ENCODE measurements at regions not wholly inside any gene's neighbourhood (a gene's known extent, or its start where the extent isn't known, plus 50 kb on each side); places are given as distances from the start of the nearest gene placed in this dataset.

- no peak for DNase-seq (ENCODE audit: low spot score)
These were observed 54.2 kb upstream of the MYCBP2 start for GRCh38 chr13:77381059-77381458.

- no peak for DNase-seq (ENCODE audit: low spot score)
These were observed 52.6 kb upstream of the MYCBP2 start for GRCh38 chr13:77379508-77379907.

GRCh38 chr13:77378662-77379061, 51.8 kb upstream of the MYCBP2 start:
- no peak for DNase-seq (ENCODE audit: low spot score)

- DNase-seq (ENCODE audit: low spot score): no peak
These were observed 50.1 kb upstream of the MYCBP2 start for GRCh38 chr13:77377016-77377415.

All from pons (tissue), 1 donor.